C4-2B (cell line): ENCODE measurements at regions not wholly inside any gene's neighbourhood (a gene's known extent, or its start where the extent isn't known, plus 50 kb on each side); places are given as distances from the start of the nearest gene placed in this dataset.

ENCODE experiments used
- CTCF ChIP-seq: fragments of 450-650 bp; conservative IDR thresholded peaks from 2 replicates; pipeline ENCODE4 v1.5.1; 2017; ENCODE audit warnings: mild to moderate bottlenecking
- ZFX ChIP-seq: fragments of 450-650 bp; IDR thresholded peaks from 2 replicates; pipeline ENCODE4 v1.6.1; 2017

GRCh38 chr22:49519117-49519737 lies 308.4 kb downstream of the BRD1 start:
- TF ChIP-seq CTCF (no peak), ZFX (no peak)
